ENCODE measurements at regions not wholly inside any gene's neighbourhood (a gene's known extent, or its start where the extent isn't known, plus 50 kb on each side); places are given as distances from the start of the nearest gene placed in this dataset.
"Not testable (repeated sequence)": the region's sequence is repeated elsewhere in the genome, so short reads cannot be mapped to it uniquely, and the experiment has no call there.

- H3K4me2 ChIP-seq (ENCODE audit: low read depth, low read length, poor library complexity, severe bottlenecking); H3K4me3 ChIP-seq (ENCODE audit: low read length, poor library complexity, severe bottlenecking); H2AFZ ChIP-seq (ENCODE audit: low read length); H3K79me2 ChIP-seq (ENCODE audit: insufficient read depth, low read length); H3K4me1 ChIP-seq (ENCODE audit: insufficient read depth, low read length, poor library complexity, severe bottlenecking); H3K9me3 ChIP-seq (ENCODE audit: insufficient read depth, low read depth, low read length); H3K9ac ChIP-seq (ENCODE audit: low read depth, low read length, poor library complexity, severe bottlenecking); H3K36me3 ChIP-seq (ENCODE audit: insufficient read depth, low read length); H4K20me1 ChIP-seq (ENCODE audit: insufficient read depth, low read length, poor library complexity, severe bottlenecking); H3F3A ChIP-seq (ENCODE audit: low read depth); H3K27me3 ChIP-seq (ENCODE audit: insufficient read depth, low read length, poor library complexity, severe bottlenecking); H3K9me2 ChIP-seq (replicated peaks; ENCODE audit: low read depth, low read length): not testable (repeated sequence)
Measured at GRCh38 chr12:9422689-9423088, 185.0 kb downstream of the KLRB1 start.

DNA sequence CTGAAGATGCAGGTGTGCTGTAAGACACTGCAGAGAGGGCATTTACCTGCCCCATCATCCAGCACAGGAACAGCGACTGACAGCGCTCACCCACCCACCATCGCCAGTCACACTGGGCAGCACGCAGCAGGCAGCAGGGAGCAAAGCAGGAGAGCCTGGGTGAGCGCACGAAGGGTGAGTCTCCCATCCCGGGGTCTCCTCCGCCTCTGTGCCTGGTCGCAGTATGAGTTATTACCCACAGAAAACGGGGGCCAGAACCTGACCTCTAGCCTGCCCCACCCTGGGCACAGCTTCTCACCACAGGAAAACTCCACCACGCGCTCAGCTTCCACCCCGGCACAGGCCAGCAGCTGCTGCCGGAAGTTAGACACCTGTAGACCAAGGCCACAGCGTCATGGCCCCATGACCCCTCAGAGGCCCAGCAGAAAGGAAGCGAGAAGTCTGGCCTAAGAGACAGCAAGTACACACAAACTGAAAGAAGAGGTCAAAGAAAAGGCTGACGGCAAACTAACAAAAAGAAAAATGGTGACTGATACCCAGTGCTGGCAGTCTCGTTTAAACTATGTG is 186.1 kb downstream of the KLRB1 start:
- not testable (repeated sequence) for H3K9ac ChIP-seq (ENCODE audit: low read depth, low read length, poor library complexity, severe bottlenecking); H2AFZ ChIP-seq (ENCODE audit: low read length); H3K9me3 ChIP-seq (ENCODE audit: insufficient read depth, low read depth, low read length); H3F3A ChIP-seq (ENCODE audit: low read depth); H3K36me3 ChIP-seq (ENCODE audit: insufficient read depth, low read length); H3K4me1 ChIP-seq (ENCODE audit: insufficient read depth, low read length, poor library complexity, severe bottlenecking); H3K4me3 ChIP-seq (ENCODE audit: low read length, poor library complexity, severe bottlenecking); H3K4me2 ChIP-seq (ENCODE audit: low read depth, low read length, poor library complexity, severe bottlenecking); H3K79me2 ChIP-seq (ENCODE audit: insufficient read depth, low read length); H3K27me3 ChIP-seq (ENCODE audit: insufficient read depth, low read length, poor library complexity, severe bottlenecking); H4K20me1 ChIP-seq (ENCODE audit: insufficient read depth, low read length, poor library complexity, severe bottlenecking); H3K9me2 ChIP-seq (replicated peaks; ENCODE audit: low read depth, low read length)

GRCh38 chr12:9420817-9421519 is 186.7 kb downstream of the KLRB1 start:
- not testable (repeated sequence) for H3K9me3 ChIP-seq (ENCODE audit: insufficient read depth, low read depth, low read length); H3K9ac ChIP-seq (ENCODE audit: low read depth, low read length, poor library complexity, severe bottlenecking)

DNA sequence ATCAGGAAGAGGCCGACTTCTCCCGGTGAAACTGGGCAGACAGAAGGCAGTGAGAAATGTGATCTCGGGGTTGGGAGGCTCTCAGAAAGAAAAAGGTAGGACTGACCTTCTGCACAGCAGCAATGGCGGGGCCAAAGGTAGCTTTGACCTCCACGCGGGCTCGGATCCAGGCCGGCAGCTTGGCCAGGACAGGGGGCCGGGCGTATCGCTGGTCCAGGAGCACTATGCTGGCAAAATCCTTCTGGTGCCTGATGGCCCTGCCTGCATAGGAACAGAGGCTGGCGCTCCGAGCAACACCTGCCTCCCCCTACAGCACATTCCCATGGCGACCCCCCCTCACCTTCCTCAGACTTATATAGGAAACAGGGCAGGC is 189.1 kb downstream of the KLRB1 start:
- H3K9ac ChIP-seq (ENCODE audit: low read depth, low read length, poor library complexity, severe bottlenecking); H3K27me3 ChIP-seq (ENCODE audit: insufficient read depth, low read length, poor library complexity, severe bottlenecking); H2AFZ ChIP-seq (ENCODE audit: low read length); H3K4me1 ChIP-seq (ENCODE audit: insufficient read depth, low read length, poor library complexity, severe bottlenecking); H3K9me3 ChIP-seq (ENCODE audit: insufficient read depth, low read depth, low read length); H3K4me3 ChIP-seq (ENCODE audit: low read length, poor library complexity, severe bottlenecking); H3K4me2 ChIP-seq (ENCODE audit: low read depth, low read length, poor library complexity, severe bottlenecking); H3K79me2 ChIP-seq (ENCODE audit: insufficient read depth, low read length); H3K9me2 ChIP-seq (replicated peaks; ENCODE audit: low read depth, low read length); H4K20me1 ChIP-seq (ENCODE audit: insufficient read depth, low read length, poor library complexity, severe bottlenecking); H3F3A ChIP-seq (ENCODE audit: low read depth); H3K36me3 ChIP-seq (ENCODE audit: insufficient read depth, low read length): not testable (repeated sequence)

More at GRCh38 chr12:9420817-9421519, 186.7 kb downstream of the KLRB1 start:
- not testable (repeated sequence) for H3K27me3 ChIP-seq (ENCODE audit: insufficient read depth, low read length, poor library complexity, severe bottlenecking); H4K20me1 ChIP-seq (ENCODE audit: insufficient read depth, low read length, poor library complexity, severe bottlenecking); H2AFZ ChIP-seq (ENCODE audit: low read length); H3K36me3 ChIP-seq (ENCODE audit: insufficient read depth, low read length); H3F3A ChIP-seq (ENCODE audit: low read depth); H3K9me2 ChIP-seq (replicated peaks; ENCODE audit: low read depth, low read length); H3K4me3 ChIP-seq (ENCODE audit: low read length, poor library complexity, severe bottlenecking); H3K79me2 ChIP-seq (ENCODE audit: insufficient read depth, low read length); H3K4me1 ChIP-seq (ENCODE audit: insufficient read depth, low read length, poor library complexity, severe bottlenecking); H3K4me2 ChIP-seq (ENCODE audit: low read depth, low read length, poor library complexity, severe bottlenecking)

- H3K4me3 ChIP-seq (ENCODE audit: low read length, poor library complexity, severe bottlenecking); H3K4me2 ChIP-seq (ENCODE audit: low read depth, low read length, poor library complexity, severe bottlenecking); H3K4me1 ChIP-seq (ENCODE audit: insufficient read depth, low read length, poor library complexity, severe bottlenecking); H2AFZ ChIP-seq (ENCODE audit: low read length); H3K9me2 ChIP-seq (replicated peaks; ENCODE audit: low read depth, low read length); H3K79me2 ChIP-seq (ENCODE audit: insufficient read depth, low read length); H3K9me3 ChIP-seq (ENCODE audit: insufficient read depth, low read depth, low read length); H3F3A ChIP-seq (ENCODE audit: low read depth); H3K9ac ChIP-seq (ENCODE audit: low read depth, low read length, poor library complexity, severe bottlenecking); H3K27me3 ChIP-seq (ENCODE audit: insufficient read depth, low read length, poor library complexity, severe bottlenecking); H3K36me3 ChIP-seq (ENCODE audit: insufficient read depth, low read length); H4K20me1 ChIP-seq (ENCODE audit: insufficient read depth, low read length, poor library complexity, severe bottlenecking): not testable (repeated sequence)
Measured at GRCh38 chr12:9417947-9418668, 189.6 kb downstream of the KLRB1 start.

DNA sequence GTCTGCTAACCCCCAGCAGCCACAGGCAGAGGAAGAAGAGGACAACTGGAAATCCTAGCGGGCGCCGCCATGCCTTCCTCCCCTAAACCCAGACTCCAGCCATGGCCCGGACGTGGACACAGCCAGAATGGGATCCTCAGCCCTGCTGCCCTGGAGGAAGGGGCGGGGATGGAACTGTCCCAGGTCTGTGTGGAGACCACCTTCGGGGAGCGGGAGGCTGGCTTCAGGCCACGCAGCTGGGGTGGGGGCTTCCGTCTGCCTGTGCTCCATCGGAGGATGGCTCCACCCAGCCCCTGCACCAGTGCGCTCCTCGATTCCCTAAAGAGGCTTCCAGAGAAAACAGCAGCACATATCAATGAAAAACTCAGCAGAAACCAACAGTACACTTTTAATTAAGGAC is 190.4 kb downstream of the KLRB1 start:
- not testable (repeated sequence) for H3K27me3 ChIP-seq (ENCODE audit: insufficient read depth, low read length, poor library complexity, severe bottlenecking); H3K9ac ChIP-seq (ENCODE audit: low read depth, low read length, poor library complexity, severe bottlenecking); H3K4me3 ChIP-seq (ENCODE audit: low read length, poor library complexity, severe bottlenecking); H2AFZ ChIP-seq (ENCODE audit: low read length); H3F3A ChIP-seq (ENCODE audit: low read depth); H3K9me3 ChIP-seq (ENCODE audit: insufficient read depth, low read depth, low read length); H4K20me1 ChIP-seq (ENCODE audit: insufficient read depth, low read length, poor library complexity, severe bottlenecking); H3K4me2 ChIP-seq (ENCODE audit: low read depth, low read length, poor library complexity, severe bottlenecking); H3K79me2 ChIP-seq (ENCODE audit: insufficient read depth, low read length); H3K9me2 ChIP-seq (replicated peaks; ENCODE audit: low read depth, low read length); H3K36me3 ChIP-seq (ENCODE audit: insufficient read depth, low read length); H3K4me1 ChIP-seq (ENCODE audit: insufficient read depth, low read length, poor library complexity, severe bottlenecking)

DNA sequence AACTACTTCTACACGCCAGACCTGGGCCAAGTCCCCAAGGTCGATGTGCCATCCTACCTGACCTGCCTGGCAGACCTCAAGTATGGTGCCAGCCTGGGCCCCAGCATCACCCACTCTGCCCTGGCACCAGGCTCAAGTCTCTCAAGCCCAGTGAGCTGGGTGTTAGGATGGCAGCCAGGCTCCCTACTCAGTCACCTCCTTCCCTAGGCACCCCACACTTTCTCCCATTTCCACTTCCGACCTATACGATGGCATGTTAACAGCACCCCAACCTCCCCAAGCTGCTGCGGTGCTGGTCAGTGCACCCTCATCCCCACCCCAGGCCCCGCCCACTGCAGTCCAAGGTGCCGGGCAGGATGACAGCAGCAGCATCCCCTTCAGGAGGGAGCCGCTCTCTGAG is 191.4 kb downstream of the KLRB1 start:
- not testable (repeated sequence) for H3F3A ChIP-seq (ENCODE audit: low read depth); H3K79me2 ChIP-seq (ENCODE audit: insufficient read depth, low read length); H3K4me1 ChIP-seq (ENCODE audit: insufficient read depth, low read length, poor library complexity, severe bottlenecking); H4K20me1 ChIP-seq (ENCODE audit: insufficient read depth, low read length, poor library complexity, severe bottlenecking); H3K36me3 ChIP-seq (ENCODE audit: insufficient read depth, low read length); H2AFZ ChIP-seq (ENCODE audit: low read length); H3K4me3 ChIP-seq (ENCODE audit: low read length, poor library complexity, severe bottlenecking); H3K4me2 ChIP-seq (ENCODE audit: low read depth, low read length, poor library complexity, severe bottlenecking); H3K9me2 ChIP-seq (replicated peaks; ENCODE audit: low read depth, low read length); H3K9ac ChIP-seq (ENCODE audit: low read depth, low read length, poor library complexity, severe bottlenecking); H3K27me3 ChIP-seq (ENCODE audit: insufficient read depth, low read length, poor library complexity, severe bottlenecking); H3K9me3 ChIP-seq (ENCODE audit: insufficient read depth, low read depth, low read length)

Measured in Loucy (cell line).